Uterus (tissue), 2 donors: ENCODE measurements at regions not wholly inside any gene's neighbourhood (a gene's known extent, or its start where the extent isn't known, plus 50 kb on each side); places are given as distances from the start of the nearest gene placed in this dataset.

ENCODE experiments used
- POLR2A ChIP-seq, 2 donors: fragments of 450-650 bp; IDR thresholded peaks; one replicate each; pipeline ENCODE4 v1.6.1; 2016; ENCODE audit warnings: antibody characterized with exemption in 2 of 2, mild to moderate bottlenecking in 1 of 2, moderate library complexity in 1 of 2
- TF ChIP-seq, protein P1 (sequence below), 4 experiments: fragments of 200-600 bp in 2 of 4; fragments of 450-650 bp in 2 of 4; sonication (generic) in 2 of 4; IDR thresholded peaks; one replicate each; pipeline ENCODE4 v1.5.1; 2016 to 2019; ENCODE audit warnings: antibody characterized with exemption in 4 of 4, mild to moderate bottlenecking in 2 of 4, moderate library complexity in 1 of 4

DNA sequence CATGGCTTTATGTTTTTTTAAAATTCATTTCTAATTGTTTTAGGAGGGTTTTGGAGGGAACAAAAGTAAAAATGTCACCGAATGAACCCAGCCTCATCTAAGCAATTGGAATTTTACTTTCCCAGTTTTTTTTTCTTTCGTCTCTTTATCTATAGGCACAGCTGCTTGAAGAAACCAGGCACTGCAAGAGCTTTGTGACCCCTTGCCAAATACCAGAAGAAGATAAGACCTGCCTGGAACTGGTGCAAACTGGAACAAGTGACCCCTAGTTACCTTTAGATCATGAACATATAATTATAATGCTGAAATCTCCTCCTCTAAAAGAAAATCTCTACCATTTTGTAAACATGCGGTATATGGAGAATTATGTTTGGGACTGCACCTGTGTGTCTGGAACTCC is 100.9 kb downstream of the TSN start:
- TF ChIP-seq, protein P1, sequence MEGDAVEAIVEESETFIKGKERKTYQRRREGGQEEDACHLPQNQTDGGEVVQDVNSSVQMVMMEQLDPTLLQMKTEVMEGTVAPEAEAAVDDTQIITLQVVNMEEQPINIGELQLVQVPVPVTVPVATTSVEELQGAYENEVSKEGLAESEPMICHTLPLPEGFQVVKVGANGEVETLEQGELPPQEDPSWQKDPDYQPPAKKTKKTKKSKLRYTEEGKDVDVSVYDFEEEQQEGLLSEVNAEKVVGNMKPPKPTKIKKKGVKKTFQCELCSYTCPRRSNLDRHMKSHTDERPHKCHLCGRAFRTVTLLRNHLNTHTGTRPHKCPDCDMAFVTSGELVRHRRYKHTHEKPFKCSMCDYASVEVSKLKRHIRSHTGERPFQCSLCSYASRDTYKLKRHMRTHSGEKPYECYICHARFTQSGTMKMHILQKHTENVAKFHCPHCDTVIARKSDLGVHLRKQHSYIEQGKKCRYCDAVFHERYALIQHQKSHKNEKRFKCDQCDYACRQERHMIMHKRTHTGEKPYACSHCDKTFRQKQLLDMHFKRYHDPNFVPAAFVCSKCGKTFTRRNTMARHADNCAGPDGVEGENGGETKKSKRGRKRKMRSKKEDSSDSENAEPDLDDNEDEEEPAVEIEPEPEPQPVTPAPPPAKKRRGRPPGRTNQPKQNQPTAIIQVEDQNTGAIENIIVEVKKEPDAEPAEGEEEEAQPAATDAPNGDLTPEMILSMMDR (IDR thresholded peaks at IDR 0.05), result no peak
- no peak for TF ChIP-seq POLR2A (IDR thresholded peaks at IDR 0.05)
